ENCODE measurements at regions not wholly inside any gene's neighbourhood (a gene's known extent, or its start where the extent isn't known, plus 50 kb on each side); places are given as distances from the start of the nearest gene placed in this dataset.

- TF ChIP-seq ZNF366 (tag by site-specific recombination; conservative IDR thresholded peaks at IDR 0.05) (no peak), PATZ1 (tag by site-specific recombination; IDR thresholded peaks at IDR 0.05) (no peak), ZBTB1 (tag by site-specific recombination; IDR thresholded peaks at IDR 0.05) (no peak)
- TF ChIP-seq, protein P1, sequence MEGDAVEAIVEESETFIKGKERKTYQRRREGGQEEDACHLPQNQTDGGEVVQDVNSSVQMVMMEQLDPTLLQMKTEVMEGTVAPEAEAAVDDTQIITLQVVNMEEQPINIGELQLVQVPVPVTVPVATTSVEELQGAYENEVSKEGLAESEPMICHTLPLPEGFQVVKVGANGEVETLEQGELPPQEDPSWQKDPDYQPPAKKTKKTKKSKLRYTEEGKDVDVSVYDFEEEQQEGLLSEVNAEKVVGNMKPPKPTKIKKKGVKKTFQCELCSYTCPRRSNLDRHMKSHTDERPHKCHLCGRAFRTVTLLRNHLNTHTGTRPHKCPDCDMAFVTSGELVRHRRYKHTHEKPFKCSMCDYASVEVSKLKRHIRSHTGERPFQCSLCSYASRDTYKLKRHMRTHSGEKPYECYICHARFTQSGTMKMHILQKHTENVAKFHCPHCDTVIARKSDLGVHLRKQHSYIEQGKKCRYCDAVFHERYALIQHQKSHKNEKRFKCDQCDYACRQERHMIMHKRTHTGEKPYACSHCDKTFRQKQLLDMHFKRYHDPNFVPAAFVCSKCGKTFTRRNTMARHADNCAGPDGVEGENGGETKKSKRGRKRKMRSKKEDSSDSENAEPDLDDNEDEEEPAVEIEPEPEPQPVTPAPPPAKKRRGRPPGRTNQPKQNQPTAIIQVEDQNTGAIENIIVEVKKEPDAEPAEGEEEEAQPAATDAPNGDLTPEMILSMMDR (tag by site-specific recombination; IDR thresholded peaks at IDR 0.05), result no peak
- TF ChIP-seq, protein P2, sequence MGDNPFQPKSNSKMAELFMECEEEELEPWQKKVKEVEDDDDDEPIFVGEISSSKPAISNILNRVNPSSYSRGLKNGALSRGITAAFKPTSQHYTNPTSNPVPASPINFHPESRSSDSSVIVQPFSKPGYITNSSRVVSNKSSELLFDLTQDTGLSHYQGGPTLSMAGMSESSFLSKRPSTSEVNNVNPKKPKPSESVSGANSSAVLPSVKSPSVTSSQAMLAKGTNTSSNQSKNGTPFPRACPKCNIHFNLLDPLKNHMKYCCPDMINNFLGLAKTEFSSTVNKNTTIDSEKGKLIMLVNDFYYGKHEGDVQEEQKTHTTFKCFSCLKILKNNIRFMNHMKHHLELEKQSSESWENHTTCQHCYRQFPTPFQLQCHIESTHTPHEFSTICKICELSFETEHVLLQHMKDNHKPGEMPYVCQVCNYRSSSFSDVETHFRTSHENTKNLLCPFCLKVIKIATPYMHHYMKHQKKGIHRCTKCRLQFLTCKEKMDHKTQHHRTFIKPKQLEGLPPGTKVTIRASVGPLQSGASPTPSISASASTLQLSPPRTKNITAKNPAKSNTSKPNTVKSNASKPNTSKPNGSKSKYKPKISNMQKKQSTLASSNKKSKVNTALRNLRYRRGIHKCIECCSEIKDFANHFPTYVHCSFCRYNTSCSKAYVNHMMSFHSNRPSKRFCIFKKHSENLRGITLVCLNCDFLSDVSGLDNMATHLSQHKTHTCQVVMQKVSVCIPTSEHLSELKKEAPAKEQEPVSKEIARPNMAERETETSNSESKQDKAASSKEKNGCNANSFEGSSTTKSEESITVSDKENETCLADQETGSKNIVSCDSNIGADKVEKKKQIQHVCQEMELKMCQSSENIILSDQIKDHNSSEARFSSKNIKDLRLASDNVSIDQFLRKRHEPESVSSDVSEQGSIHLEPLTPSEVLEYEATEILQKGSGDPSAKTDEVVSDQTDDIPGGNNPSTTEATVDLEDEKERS (tag by site-specific recombination; IDR thresholded peaks at IDR 0.05), result no peak
These were observed 281.0 kb downstream of the SRBD1 start for GRCh38 chr2:45330108-45330507.
